GM19324 (cell line): ENCODE measurements at regions not wholly inside any gene's neighbourhood (a gene's known extent, or its start where the extent isn't known, plus 50 kb on each side); places are given as distances from the start of the nearest gene placed in this dataset.

ENCODE experiments used
- ATAC-seq: cut with Tn5 transposase; IDR thresholded peaks from one replicate; pipeline ENCODE4 v1.9.1; 2021; ENCODE audit warnings: mild to moderate bottlenecking, moderate library complexity; ENCODE audit not compliant: unreplicated experiment, low FRiP score

GRCh38 chr12:24118668-24119067 lies 169.2 kb upstream of the SOX5 start:
- no peak for ATAC-seq

DNA sequence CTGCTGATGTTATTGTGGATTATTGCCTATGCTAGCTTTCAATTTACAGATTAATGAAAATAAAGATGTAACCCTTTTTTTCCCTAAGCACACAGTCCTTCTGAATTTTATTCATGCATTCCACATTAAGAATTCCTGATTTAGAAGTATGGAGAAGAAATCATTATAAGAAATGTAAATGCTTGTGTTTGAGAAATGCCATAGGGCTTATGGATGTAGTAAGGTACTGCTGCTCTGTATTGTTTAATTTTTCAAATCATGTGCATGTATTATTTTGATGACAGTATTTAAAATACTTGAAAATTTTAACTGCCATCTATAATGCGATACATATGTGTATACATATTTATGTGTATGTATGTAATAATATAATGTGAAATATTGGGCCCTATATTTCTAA lies 167.1 kb upstream of the SOX5 start:
- ATAC-seq = no peak

DNA sequence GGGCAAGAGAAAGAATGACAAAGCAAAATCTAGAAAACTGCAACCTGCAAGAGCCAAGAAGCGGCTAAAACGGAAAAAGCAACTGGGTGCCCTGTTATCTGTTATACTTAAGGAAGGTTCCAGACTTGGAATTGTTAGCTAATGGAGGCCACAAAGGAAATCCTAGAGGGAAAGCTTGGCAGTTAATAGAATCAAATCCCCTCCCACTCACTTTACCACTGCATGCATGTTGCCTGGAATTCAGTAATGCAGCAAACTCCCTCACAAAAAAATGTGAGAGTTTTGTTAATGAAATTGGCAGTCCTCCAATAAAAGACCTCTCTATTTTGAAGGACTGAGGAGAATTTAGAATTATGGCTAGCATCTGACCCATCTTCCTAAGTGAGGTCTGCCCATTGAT lies 164.2 kb upstream of the SOX5 start:
- ATAC-seq = no peak

DNA sequence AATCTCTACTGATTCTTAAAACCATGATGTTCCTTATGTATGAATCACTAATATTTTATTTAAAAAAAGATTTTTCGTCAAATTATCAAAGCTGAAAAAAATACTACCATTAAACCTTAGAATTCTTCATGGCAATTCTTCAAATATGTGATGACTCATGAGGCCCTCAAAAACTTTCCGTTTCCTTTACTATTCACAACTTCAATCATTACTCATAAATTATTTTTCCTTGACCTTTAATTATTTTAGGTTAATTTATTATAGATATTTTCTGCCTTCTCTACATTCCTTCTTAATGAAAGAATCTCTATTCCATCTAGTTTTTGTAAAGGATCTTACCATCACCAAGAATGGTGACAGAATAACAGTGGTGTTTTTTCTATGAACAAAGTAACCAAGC lies 162.1 kb upstream of the SOX5 start:
- no peak for ATAC-seq

DNA sequence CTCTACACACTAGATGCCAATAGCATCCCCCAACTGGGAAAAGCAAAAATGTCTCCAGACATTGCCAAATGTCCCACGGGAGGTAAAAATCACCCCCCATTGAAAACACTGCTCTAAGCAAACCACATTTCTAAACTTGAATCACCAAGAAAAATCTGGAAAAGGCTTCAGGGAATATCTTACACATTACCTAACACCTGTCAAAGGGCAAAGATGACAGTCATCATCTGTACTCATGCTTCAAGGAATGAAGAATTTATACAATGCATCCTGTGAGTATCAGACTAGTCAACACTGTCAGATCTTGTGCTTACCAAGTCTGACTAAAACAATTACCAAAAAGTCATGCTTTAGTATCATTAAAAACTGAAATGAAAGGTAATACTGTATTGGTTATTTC lies 161.6 kb upstream of the SOX5 start:
- ATAC-seq = no peak

- peak; percentile 74 for ATAC-seq
Measured at GRCh38 chr12:24109381-24110039, 160.0 kb upstream of the SOX5 start.

GRCh38 chr12:24102676-24103075 lies 153.2 kb upstream of the SOX5 start:
- ATAC-seq = no peak

- no peak for ATAC-seq
Measured at GRCh38 chr12:24099576-24099975, 150.1 kb upstream of the SOX5 start.

DNA sequence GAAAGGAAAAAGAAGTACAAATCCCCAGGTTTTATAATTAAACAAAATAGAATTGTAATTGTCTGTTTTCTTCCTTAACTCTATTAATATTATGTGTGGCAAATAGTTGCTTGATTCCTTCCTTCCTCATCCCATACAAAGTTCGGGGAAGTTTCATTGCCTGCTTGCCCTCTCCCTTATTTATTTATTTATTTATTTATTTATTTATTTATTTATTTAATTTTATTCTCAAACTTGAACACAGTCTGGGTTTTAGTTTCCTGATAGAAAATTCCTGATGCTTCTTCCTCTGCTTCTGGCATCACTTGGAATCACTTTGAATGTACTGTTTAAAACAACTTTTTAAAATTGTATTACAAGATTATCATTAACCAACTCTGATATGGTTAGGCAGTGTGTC lies 145.8 kb upstream of the SOX5 start:
- no peak for ATAC-seq

DNA sequence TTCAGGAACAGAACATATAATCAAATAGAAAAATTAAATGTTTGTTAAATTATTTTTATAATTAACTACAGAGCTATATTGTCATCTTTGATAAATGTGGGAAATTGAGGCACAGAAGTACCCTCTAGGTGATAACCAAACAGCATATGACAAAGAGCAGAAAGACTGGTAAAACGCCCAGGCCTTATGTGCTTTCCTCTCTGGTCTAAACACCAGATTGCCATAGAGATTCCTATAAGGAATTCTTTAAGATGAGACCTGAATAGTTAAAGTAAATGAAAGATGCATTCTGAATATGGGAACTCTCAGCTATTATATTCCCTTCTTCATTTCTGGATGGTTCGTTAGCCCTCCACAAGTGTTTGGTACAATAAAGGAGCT lies 140.0 kb upstream of the SOX5 start:
- ATAC-seq = no peak

DNA sequence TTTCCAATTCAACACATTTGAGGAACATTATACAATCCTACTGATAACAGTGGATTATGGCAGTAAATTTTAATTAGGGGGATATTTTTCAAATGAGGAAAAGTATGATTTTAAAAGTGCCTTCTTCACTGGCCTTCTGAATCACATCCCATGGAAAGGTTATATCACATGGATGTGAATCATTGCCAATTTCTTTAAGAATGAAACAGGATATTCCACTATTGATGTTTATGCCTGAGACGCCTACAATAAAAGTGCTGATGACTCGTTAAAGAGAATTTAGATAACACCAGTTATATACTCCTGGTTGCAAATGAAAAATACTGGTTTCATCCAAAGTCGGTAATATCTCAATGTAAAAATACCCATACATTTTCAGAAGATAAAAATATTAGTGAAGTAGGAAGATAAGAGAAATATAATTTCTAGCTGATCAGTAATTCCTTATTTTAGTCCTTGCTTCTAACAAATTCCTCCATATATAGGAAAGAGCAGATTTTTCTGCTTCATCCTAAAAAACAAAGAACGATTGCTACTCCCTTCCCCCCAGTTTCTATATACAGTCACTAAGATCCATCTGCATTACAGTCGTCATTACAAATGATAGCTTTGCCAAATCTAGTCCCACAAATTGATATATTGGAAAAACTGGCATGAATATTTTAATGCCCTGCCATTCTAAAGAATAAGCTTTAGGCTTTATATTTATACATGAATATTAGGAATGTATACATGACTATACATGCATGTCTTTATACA lies 139.5 kb upstream of the SOX5 start:
- no peak for ATAC-seq

GRCh38 chr12:24087294-24087693 lies 137.8 kb upstream of the SOX5 start:
- ATAC-seq = no peak

DNA sequence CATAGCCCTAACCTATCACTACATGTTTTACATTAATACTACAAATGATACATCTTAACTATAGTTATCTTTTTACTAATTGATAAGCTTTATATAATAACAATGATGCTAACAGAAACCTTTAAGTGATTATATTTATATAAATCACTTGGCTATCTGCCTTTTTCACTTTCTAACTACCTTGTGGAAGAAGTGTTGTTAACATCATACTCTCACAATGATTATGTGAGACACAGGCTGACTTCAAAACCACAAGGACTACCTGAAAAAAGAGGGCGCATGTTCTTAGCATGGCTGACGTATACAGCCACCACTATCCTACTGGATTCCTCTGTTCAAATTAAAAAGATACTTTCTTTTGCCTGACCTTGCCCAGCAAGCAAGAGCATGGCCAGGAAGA lies 135.3 kb upstream of the SOX5 start:
- ATAC-seq = no peak

- ATAC-seq = no peak
Measured at GRCh38 chr12:24083838-24084237, 134.4 kb upstream of the SOX5 start.

GRCh38 chr12:24081606-24082005 lies 132.1 kb upstream of the SOX5 start:
- ATAC-seq = no peak

- ATAC-seq = no peak
Measured at GRCh38 chr12:24081092-24081529, 131.6 kb upstream of the SOX5 start.

DNA sequence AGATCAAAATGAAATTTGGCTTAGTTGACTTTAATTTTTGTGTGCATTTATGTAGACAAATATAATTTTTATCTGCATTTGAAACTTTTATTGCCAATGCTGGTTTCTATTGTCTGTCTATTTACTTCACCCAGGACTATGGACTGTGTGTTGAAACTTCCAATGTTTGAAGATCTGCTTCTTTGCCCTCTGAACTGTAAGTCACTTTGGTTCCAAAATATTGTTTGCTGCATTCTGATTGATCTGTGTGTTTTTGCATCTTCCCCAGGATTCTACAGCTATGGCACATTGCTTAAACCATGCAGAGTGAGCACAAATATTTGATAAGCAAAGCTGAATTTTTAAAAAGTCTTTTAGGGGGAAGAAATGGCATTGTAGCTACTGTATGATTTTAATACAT lies 131.0 kb upstream of the SOX5 start:
- ATAC-seq = no peak

DNA sequence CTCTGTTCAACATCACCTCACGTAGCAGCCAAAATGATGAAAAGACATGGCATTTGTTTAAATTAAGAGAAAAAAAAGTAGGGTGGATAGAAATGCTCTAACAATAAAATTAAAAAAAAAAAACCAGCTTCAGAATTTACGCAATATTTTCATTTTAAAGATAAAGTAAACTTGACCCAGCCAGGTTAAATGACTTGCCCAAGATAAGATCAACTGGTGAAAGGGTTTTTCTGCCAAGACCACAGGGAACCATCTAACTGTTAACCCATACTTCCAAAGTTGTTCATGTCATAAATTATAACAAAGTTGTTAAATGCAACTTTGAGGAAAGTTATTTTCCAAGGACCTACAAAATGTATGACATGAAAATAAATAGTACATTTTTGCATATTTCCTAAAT lies 129.6 kb upstream of the SOX5 start:
- ATAC-seq = no peak

- ATAC-seq = no peak
Measured at GRCh38 chr12:24078318-24078765, 128.9 kb upstream of the SOX5 start.

GRCh38 chr12:24077161-24077560 lies 127.7 kb upstream of the SOX5 start:
- no peak for ATAC-seq

DNA sequence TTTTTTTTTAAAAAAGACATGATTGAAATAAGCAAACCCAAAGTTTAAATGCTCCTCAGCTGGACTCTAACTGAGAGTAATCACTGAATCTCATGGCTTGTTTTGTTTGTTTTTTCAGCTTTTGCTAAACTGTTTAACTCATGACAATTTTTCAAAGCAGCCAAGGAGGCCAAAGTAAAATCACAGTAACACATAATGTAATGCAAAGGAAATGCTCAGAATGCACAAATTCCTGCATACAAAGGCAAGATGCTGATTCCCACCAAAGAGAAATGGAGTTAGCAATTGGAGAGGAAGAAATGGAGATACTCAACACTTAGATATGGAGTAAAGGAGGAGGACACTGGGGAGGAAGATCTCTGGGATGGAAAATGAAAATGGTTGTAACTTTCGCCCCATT lies 126.2 kb upstream of the SOX5 start:
- no peak for ATAC-seq

- ATAC-seq = no peak
Measured at GRCh38 chr12:24073170-24073810, 123.8 kb upstream of the SOX5 start.
